SK-N-MC (cell line): ENCODE measurements at regions not wholly inside any gene's neighbourhood (a gene's known extent, or its start where the extent isn't known, plus 50 kb on each side); places are given as distances from the start of the nearest gene placed in this dataset.

Experiments
- DNase-seq: peaks from one replicate; pipeline ENCODE4 v3.0.0-alpha.2; 2011; ENCODE audit warnings: low read depth, low spot score
- H3K27ac ChIP-seq: fragments of 200-600 bp; sonication (generic); 2 replicates; pipeline ENCODE4 v1.5.1; 2016; ENCODE audit warnings: mixed run types
- H3K36me3 ChIP-seq: fragments of 200-600 bp; sonication (generic); 2 replicates; pipeline ENCODE4 v1.6.1; 2017; ENCODE audit warnings: antibody characterized with exemption, low read length, mixed read lengths; ENCODE audit not compliant: insufficient read depth
- H3K4me3 ChIP-seq: fragments of 200-600 bp; sonication (generic); 2 replicates; pipeline ENCODE4 v1.5.1; 2016
- H3K9ac ChIP-seq: fragments of 200-600 bp; sonication (generic); 2 replicates; pipeline ENCODE4 v1.8.0; 2017; ENCODE audit warnings: mixed run types, mixed read lengths; ENCODE audit not compliant: insufficient read length
- H3K9me3 ChIP-seq: fragments of 200-600 bp; sonication (generic); 2 replicates; pipeline ENCODE4 v1.6.1; 2017; ENCODE audit warnings: low read depth, mild to moderate bottlenecking, antibody characterized with exemption, low read length, moderate library complexity, mixed read lengths
- EZH2 ChIP-seq: fragments of 200-600 bp; sonication (generic); IDR thresholded peaks from one replicate; pipeline ENCODE4 v1.6.1; 2017; ENCODE audit warnings: antibody characterized with exemption
- FOXP2 ChIP-seq: optimal IDR thresholded peaks from 2 replicates; pipeline ENCODE3; 2011; ENCODE audit warnings: mild to moderate bottlenecking, moderate library complexity; ENCODE audit not compliant: insufficient read depth; ENCODE audit errors: extremely low read length, control extremely low read depth
- POLR2AphosphoS5 ChIP-seq: IDR thresholded peaks from 2 replicates; pipeline ENCODE4 v1.6.1; 2012; ENCODE audit warnings: mild to moderate bottlenecking, low read depth, low read length, borderline replicate concordance

DNA sequence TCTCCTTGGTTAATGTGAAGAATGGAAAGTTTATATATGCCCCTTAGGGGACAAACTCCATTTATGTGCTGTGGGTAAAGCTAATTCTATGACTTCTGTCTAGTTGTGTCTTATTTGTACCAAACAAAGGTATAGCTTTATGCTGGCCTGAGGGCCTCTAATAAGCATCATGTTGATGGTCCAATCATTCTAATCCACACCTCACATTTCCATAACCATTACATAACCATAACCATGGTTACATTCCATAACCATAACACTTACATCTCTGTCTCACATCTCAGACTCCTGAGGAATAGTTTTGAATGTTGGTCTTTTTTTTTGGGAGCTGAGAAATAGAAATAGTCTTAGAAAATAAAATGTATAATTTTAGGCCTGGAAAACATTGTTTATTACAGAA is 1097.1 kb downstream of the FLRT2 start:
- no peak for TF ChIP-seq EZH2
- TF ChIP-seq FOXP2: no peak
- H3K9me3 ChIP-seq: peaks cover 10% of the 10 kb centered on the region; the same call in 1 of the 2 replicates
- H3K27ac ChIP-seq: no peak overlapping the region
- no peak overlapping the region for H3K4me3 ChIP-seq
- no peak overlapping the region for H3K9ac ChIP-seq
- no peaks in the 10 kb centered on the region for H3K36me3 ChIP-seq
- DNase-seq: no peak

- Histone ChIP-seq H3K27ac (no peak overlapping the region), H3K36me3 (no peaks in the 10 kb centered on the region), H3K9ac (no peak overlapping the region), H3K4me3 (no peak overlapping the region), H3K9me3 (peaks cover 8% of the 10 kb centered on the region; the same call in 1 of the 2 replicates)
- TF ChIP-seq POLR2AphosphoS5: no peak
- no peak for DNase-seq
Measured at GRCh38 chr14:86626530-86626929, 1096.6 kb downstream of the FLRT2 start.

GRCh38 chr14:86625637-86626036 is 1095.7 kb downstream of the FLRT2 start:
- no peak for DNase-seq
- peaks cover 8% of the 10 kb centered on the region; the same call in 1 of the 2 replicates for H3K9me3 ChIP-seq
- no peak overlapping the region for H3K4me3 ChIP-seq
- no peak overlapping the region for H3K9ac ChIP-seq
- no peak for TF ChIP-seq EZH2
- no peak overlapping the region for H3K27ac ChIP-seq
- no peaks in the 10 kb centered on the region for H3K36me3 ChIP-seq

DNA sequence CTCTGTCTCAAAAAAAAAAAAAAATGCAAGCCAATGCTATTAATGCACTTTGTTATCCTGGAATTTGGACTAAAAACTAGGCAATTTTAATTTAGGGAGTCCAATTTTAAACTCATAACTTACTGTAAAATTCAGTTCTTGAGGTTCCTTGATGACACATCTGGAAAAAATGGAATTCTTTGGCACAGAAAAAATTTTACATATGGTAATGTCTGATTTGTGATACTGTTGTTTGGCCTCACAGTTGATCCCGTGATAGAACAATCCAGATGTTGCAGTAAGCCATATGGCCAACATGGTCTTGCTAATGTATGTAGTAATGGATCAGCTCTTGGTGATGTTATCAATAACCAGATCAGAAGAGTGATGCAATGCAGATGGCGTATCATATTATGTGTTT is 1089.8 kb downstream of the FLRT2 start:
- TF ChIP-seq FOXP2 (no peak), POLR2AphosphoS5 (no peak), EZH2 (no peak)
- no peak overlapping the region for H3K27ac ChIP-seq
- no peaks in the 10 kb centered on the region for H3K36me3 ChIP-seq
- H3K9ac ChIP-seq: no peak overlapping the region
- DNase-seq: no peak
- H3K9me3 ChIP-seq: no peaks in the 10 kb centered on the region
- H3K4me3 ChIP-seq: no peak overlapping the region

DNA sequence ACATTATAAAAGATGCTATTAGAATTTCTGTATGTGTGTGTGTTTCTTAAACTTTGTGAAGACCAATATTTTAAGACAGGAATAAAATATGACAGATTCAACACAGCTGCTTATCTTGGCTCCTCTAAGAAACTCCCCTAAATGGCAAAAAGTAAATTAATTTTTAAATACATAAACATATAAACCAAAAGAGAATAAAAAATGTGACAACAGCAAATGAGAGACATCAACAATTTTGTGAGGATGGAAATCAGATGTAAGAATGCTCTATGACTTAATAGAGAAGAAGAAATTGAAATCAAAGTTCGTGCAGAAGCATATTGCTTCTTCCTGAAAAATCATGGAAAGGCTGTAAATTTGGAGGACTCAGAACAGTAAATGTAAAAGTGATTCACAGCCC is 1083.8 kb downstream of the FLRT2 start:
- H3K9me3 ChIP-seq: no peaks in the 10 kb centered on the region
- no peak for TF ChIP-seq POLR2AphosphoS5
- TF ChIP-seq FOXP2: no peak
- no peak for TF ChIP-seq EZH2
- no peak for DNase-seq
- H3K36me3 ChIP-seq: no peaks in the 10 kb centered on the region
- H3K4me3 ChIP-seq: no peak overlapping the region
- no peak overlapping the region for H3K27ac ChIP-seq
- no peak overlapping the region for H3K9ac ChIP-seq

GRCh38 chr14:86613126-86613525 is 1083.2 kb downstream of the FLRT2 start:
- no peak for DNase-seq
- Histone ChIP-seq H3K36me3 (no peaks in the 10 kb centered on the region), H3K27ac (no peak overlapping the region), H3K9me3 (no peaks in the 10 kb centered on the region), H3K9ac (no peak overlapping the region), H3K4me3 (no peak overlapping the region)
- TF ChIP-seq EZH2 (no peak), POLR2AphosphoS5 (no peak), FOXP2 (no peak)

GRCh38 chr14:86604561-86604960 is 1074.6 kb downstream of the FLRT2 start:
- no peak for DNase-seq
- Histone ChIP-seq H3K27ac (no peak overlapping the region), H3K4me3 (no peak overlapping the region), H3K9ac (no peak overlapping the region), H3K36me3 (no peaks in the 10 kb centered on the region), H3K9me3 (no peaks in the 10 kb centered on the region)
- TF ChIP-seq EZH2 (no peak), POLR2AphosphoS5 (no peak), FOXP2 (no peak)

GRCh38 chr14:86602263-86602662 is 1072.3 kb downstream of the FLRT2 start:
- Histone ChIP-seq H3K36me3 (no peaks in the 10 kb centered on the region), H3K9ac (no peak overlapping the region), H3K9me3 (no peaks in the 10 kb centered on the region), H3K4me3 (no peak overlapping the region), H3K27ac (no peak overlapping the region)
- no peak for DNase-seq
- TF ChIP-seq EZH2: no peak
- no peak for TF ChIP-seq POLR2AphosphoS5
- no peak for TF ChIP-seq FOXP2

DNA sequence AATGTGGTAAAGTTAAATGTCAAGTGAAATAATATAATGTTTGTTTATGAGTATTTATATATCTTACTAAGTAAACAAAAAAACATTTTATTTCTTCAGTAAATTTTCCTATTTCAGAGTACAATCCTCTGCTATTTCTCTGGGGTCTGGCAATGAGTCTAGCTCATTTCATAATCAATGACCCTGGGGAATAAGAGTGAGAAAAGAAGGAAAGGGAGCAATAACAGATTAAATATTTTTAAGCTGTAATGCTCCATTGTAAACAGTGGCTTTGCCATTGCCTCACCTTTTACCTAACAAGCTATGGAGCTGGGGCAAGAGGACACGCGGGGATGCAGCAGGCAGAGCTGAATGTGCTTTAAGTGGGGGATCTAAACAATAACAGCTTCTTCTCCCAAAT is 1071.9 kb downstream of the FLRT2 start:
- DNase-seq: no peak
- no peaks in the 10 kb centered on the region for H3K9me3 ChIP-seq
- H3K27ac ChIP-seq: no peak overlapping the region
- TF ChIP-seq POLR2AphosphoS5: no peak
- no peak for TF ChIP-seq EZH2
- TF ChIP-seq FOXP2: no peak
- H3K9ac ChIP-seq: no peak overlapping the region
- H3K4me3 ChIP-seq: no peak overlapping the region
- H3K36me3 ChIP-seq: no peaks in the 10 kb centered on the region

DNA sequence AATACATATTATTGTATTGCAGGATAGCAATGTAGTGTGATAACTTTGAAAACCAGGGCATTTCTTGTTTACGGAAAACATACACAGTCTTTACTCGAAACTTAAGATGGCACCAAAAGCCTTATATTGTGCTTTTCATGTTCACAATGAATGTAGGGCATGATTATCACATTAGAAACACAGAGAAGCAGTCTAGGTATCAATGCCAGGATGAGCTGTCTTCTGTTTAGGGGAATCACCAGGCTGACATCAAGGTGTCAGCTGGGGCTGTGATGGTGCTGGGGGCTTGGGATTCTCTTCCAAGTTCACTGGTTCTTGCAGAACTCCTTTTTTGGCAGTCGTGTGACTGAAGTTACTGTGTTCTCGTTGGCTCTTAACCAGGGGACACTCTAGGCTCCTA is 1067.3 kb downstream of the FLRT2 start:
- H3K9me3 ChIP-seq: no peaks in the 10 kb centered on the region
- TF ChIP-seq FOXP2 (no peak), POLR2AphosphoS5 (no peak), EZH2 (no peak)
- no peak overlapping the region for H3K9ac ChIP-seq
- H3K27ac ChIP-seq: no peak overlapping the region
- no peaks in the 10 kb centered on the region for H3K36me3 ChIP-seq
- no peak for DNase-seq
- no peak overlapping the region for H3K4me3 ChIP-seq
